ENCODE measurements at regions not wholly inside any gene's neighbourhood (a gene's known extent, or its start where the extent isn't known, plus 50 kb on each side); places are given as distances from the start of the nearest gene placed in this dataset.

DNA sequence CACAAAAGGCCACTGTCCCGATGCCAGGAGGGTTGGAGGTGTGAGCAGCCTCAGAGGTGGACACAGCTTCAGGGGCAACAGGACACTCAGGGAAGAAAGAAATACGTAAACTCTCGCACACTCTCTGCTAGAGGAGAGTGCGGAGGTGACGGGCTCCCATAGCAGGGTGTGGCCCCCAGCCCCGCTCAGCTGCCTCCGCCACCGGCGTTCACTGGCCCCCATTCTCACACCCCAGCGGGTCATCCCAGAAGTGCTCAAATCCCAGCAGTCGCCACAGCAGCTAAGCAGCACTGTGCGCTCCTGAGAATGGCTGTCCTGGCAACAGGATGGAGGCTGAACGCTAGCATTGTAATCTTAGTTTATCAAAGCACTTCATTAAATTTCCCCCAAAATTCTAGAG lies 315.6 kb upstream of the SALL3 start:
- in situ Hi-C loops (cut with HindIII; ENCODE audit: extremely low pct_ligation_motif_present, low pct_unique_long_range_greater_than_20kb): loop anchor here (25.0 kb wide), 1 partner anchor 323 kb away; the partner anchor contains the start of gene SALL3
- 76% methylated on average over 4 of the region's 13 CpGs for WGBS (ENCODE audit: low lambda C conversion rate)
- no peak overlapping the region for H3K9ac ChIP-seq (ENCODE audit: insufficient read depth, low read depth, low read length)
- H3K4me2 ChIP-seq (ENCODE audit: low read depth, low read length): no peak overlapping the region
- H3K36me3 ChIP-seq (replicated peaks in 1 of 2; ENCODE audit: control insufficient read depth in 1 of 2, insufficient read depth in 2 of 2, low read length in 2 of 2): no peaks in the 10 kb centered on the region
- intact Hi-C loops (cut with micrococcal nuclease; ENCODE audit: unreplicated experiment): no loop called here
- no peaks in the 10 kb centered on the region for H4K20me1 ChIP-seq (ENCODE audit: insufficient read depth, low read length)
- no peak overlapping the region for H3K27ac ChIP-seq (ENCODE audit: extremely low read length, insufficient read depth, low read length)
- H3K4me3 ChIP-seq (replicated peaks in 1 of 3; ENCODE audit: insufficient read depth in 1 of 3, low read depth in 2 of 3, low read length in 3 of 3): no peak overlapping the region
- BruUV-seq (replicated peaks): no TSS peak
- no peaks in the 10 kb centered on the region for H3K9me3 ChIP-seq (ENCODE audit: low read length)
- no peak for TF ChIP-seq RARG (CRISPR knock-in tag; IDR thresholded peaks at IDR 0.05; ENCODE audit: low read depth)
- TF ChIP-seq, protein P1, sequence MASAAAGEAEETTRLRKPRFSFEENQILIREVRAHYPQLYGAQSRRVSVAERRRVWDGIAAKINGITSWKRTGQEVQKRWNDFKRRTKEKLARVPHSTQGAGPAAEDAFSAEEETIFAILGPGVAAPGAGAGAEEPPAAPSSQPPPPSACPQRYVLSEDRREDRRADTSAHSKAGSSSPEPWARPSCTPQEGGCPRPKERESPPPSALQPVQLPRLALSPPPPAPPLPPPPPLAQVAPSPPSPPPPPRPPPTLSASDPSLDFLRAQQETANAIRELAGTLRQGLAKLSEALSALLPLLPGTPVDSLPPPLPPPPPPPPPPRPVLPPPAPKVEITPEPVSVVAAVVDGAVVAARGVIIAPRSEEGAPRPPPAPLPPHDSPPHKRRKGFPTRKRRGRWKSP (CRISPR knock-in tag; IDR thresholded peaks at IDR 0.05): no peak
- no peak for TF ChIP-seq RAD21 (CRISPR knock-in tag; IDR thresholded peaks at IDR 0.05)
- TF ChIP-seq, protein P2, sequence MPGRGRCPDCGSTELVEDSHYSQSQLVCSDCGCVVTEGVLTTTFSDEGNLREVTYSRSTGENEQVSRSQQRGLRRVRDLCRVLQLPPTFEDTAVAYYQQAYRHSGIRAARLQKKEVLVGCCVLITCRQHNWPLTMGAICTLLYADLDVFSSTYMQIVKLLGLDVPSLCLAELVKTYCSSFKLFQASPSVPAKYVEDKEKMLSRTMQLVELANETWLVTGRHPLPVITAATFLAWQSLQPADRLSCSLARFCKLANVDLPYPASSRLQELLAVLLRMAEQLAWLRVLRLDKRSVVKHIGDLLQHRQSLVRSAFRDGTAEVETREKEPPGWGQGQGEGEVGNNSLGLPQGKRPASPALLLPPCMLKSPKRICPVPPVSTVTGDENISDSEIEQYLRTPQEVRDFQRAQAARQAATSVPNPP (CRISPR knock-in tag; IDR thresholded peaks at IDR 0.05): no peak
- FAIRE-seq: no peak
- H2AFZ ChIP-seq (ENCODE audit: low read length): no peak overlapping the region
- ChIA-PET CTCF (ENCODE audit: low intra/inter-chr PET ratio, low total read pairs) (no interaction called here), POLR2A (no interaction called here)
- no peaks in the 10 kb centered on the region for H3K79me2 ChIP-seq (ENCODE audit: insufficient read depth, low read length)
- no peak for ATAC-seq
- no peak for DNase-seq (ENCODE audit: low spot score)
- H3K27me3 ChIP-seq (ENCODE audit: control insufficient read depth in 1 of 2, insufficient read depth in 2 of 2, low read length in 2 of 2): peaks cover 2 to 13% of the 10 kb centered on the region in 2 experiments; a peak in 3 of 5 replicates
- H3K4me1 ChIP-seq (ENCODE audit: insufficient read depth, low read length): no peaks in the 10 kb centered on the region

DNA sequence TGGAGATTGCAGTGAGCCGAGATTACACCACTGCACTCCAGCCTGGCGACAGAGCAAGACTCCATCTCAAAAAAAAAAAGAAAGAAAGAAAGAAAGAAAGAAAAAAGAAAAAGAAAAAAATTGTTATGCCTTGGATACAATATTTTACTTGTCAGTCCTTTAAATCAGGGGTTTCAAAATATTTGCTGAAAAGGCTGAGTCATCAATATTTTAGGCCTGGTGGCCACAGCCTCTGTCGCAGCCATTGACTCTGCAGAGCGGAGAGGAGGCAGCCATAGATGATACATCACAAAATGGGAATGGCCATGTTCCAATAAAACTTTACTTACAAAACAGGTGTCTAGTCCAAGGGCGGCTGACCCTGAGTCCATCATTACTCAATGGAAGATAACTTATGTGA lies 314.8 kb upstream of the SALL3 start:
- Histone ChIP-seq H3K27me3 (ENCODE audit: control insufficient read depth in 1 of 2, insufficient read depth in 2 of 2, low read length in 2 of 2) (peaks cover 2 to 16% of the 10 kb centered on the region in 2 experiments; a peak in 3 of 5 replicates), H3K27ac (ENCODE audit: extremely low read length, insufficient read depth, low read length) (no peak overlapping the region), H3K4me3 (replicated peaks in 1 of 3; ENCODE audit: insufficient read depth in 1 of 3, low read depth in 2 of 3, low read length in 3 of 3) (no peak overlapping the region), H3K79me2 (ENCODE audit: insufficient read depth, low read length) (no peaks in the 10 kb centered on the region), H3K9ac (ENCODE audit: insufficient read depth, low read depth, low read length) (no peak overlapping the region), H4K20me1 (ENCODE audit: insufficient read depth, low read length) (no peaks in the 10 kb centered on the region), H2AFZ (ENCODE audit: low read length) (no peak overlapping the region), H3K4me1 (ENCODE audit: insufficient read depth, low read length) (no peaks in the 10 kb centered on the region), H3K36me3 (replicated peaks in 1 of 2; ENCODE audit: control insufficient read depth in 1 of 2, insufficient read depth in 2 of 2, low read length in 2 of 2) (no peaks in the 10 kb centered on the region), H3K9me3 (ENCODE audit: low read length) (no peaks in the 10 kb centered on the region), H3K4me2 (ENCODE audit: low read depth, low read length) (no peak overlapping the region)
- DNase-seq (ENCODE audit: low spot score): no peak
- no peak for FAIRE-seq
- WGBS (ENCODE audit: low lambda C conversion rate): 37% methylated on average over 5 of the region's 5 CpGs
- BruUV-seq (replicated peaks): no TSS peak
- ChIA-PET CTCF (ENCODE audit: low intra/inter-chr PET ratio, low total read pairs) (no interaction called here), POLR2A (no interaction called here)
- TF ChIP-seq ZNF235 (CRISPR knock-in tag; IDR thresholded peaks at IDR 0.05; ENCODE audit: borderline replicate concordance) (no peak), MAFK (conservative IDR thresholded peaks at IDR 0.05 in 1 of 2, IDR thresholded peaks at IDR 0.05 in 1 of 2; ENCODE audit: low read length in 2 of 2) (peak; percentile 97 to 98), MAFF (IDR thresholded peaks at IDR 0.05; ENCODE audit: low read depth, low read length) (peak; percentile 98), HNRNPUL1 (IDR thresholded peaks at IDR 0.05; ENCODE audit: low read depth, low read length) (no peak), TEAD2 (CRISPR knock-in tag; IDR thresholded peaks at IDR 0.05) (no peak), BRD4 (CRISPR knock-in tag; IDR thresholded peaks at IDR 0.05) (no peak), ZNF124 (CRISPR knock-in tag; IDR thresholded peaks at IDR 0.05) (no peak)
- ATAC-seq: no peak
- intact Hi-C loops (cut with micrococcal nuclease; ENCODE audit: unreplicated experiment) (no loop called here), in situ Hi-C loops (cut with HindIII; ENCODE audit: extremely low pct_ligation_motif_present, low pct_unique_long_range_greater_than_20kb) (loop anchor here (25.0 kb wide), 1 partner anchor 322 kb away; the partner anchor contains the start of gene SALL3)

Data from HepG2 (cell line).